ENCODE measurements at regions not wholly inside any gene's neighbourhood (a gene's known extent, or its start where the extent isn't known, plus 50 kb on each side); places are given as distances from the start of the nearest gene placed in this dataset.

DNA sequence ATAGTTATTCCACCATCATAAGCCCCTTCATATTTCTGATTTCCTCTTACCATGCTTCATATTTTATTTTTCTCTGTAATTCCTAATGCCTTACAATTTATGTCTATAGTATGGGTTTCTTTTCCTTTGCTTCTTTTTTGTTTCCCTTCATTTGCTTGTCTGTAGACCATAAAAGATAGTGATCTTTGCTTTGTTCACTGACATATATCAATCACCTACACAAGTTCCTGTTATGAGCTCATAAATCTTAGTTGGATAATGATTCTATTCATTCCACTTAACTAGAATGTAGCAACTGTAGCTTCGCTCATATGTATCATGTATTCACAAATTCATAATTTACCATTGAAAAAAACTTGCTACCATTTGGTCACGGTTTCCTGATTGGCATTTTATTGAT, 388.8 kb upstream of the ATXN7L3B start:
- DNase-seq (ENCODE audit: low spot score) (no peak), ATAC-seq (ENCODE audit: low read depth) (no peak)
- TF ChIP-seq, protein P1, sequence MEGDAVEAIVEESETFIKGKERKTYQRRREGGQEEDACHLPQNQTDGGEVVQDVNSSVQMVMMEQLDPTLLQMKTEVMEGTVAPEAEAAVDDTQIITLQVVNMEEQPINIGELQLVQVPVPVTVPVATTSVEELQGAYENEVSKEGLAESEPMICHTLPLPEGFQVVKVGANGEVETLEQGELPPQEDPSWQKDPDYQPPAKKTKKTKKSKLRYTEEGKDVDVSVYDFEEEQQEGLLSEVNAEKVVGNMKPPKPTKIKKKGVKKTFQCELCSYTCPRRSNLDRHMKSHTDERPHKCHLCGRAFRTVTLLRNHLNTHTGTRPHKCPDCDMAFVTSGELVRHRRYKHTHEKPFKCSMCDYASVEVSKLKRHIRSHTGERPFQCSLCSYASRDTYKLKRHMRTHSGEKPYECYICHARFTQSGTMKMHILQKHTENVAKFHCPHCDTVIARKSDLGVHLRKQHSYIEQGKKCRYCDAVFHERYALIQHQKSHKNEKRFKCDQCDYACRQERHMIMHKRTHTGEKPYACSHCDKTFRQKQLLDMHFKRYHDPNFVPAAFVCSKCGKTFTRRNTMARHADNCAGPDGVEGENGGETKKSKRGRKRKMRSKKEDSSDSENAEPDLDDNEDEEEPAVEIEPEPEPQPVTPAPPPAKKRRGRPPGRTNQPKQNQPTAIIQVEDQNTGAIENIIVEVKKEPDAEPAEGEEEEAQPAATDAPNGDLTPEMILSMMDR (IDR thresholded peaks at IDR 0.05; ENCODE audit: poor library complexity, severe bottlenecking) = no peak
- Histone ChIP-seq H3K27me3 (ENCODE audit: insufficient read depth, poor library complexity, severe bottlenecking) (no peaks in the 10 kb centered on the region), H3K4me3 (ENCODE audit: severe bottlenecking) (no peak overlapping the region), H3K36me3 (ENCODE audit: low read depth) (no peaks in the 10 kb centered on the region), H3K9me3 (ENCODE audit: severe bottlenecking) (no peaks in the 10 kb centered on the region), H3K27ac (ENCODE audit: poor library complexity, severe bottlenecking) (no peak overlapping the region), H3K4me1 (ENCODE audit: insufficient read depth, poor library complexity, severe bottlenecking) (no peaks in the 10 kb centered on the region)

DNA sequence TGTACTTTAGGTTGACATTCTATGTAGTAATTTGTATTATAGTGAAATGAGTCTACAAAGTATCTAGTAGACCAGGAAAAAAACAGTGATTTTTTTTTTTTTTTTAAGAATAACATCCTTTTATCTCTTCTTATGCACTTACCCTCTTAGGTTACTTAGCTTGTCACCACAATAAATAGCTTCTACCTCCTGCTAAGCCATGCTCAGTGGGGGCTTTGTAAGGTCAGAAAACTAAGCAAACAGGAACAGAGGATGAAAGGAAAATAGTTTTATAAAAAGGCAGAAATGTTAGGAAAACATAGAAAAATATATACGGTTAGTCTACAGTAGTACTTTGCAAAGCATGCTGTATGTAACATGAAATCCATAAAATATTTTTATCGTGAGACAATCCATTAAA, 385.3 kb upstream of the ATXN7L3B start:
- TF ChIP-seq, protein P1 (IDR thresholded peaks at IDR 0.05; ENCODE audit: poor library complexity, severe bottlenecking) = no peak
- DNase-seq (ENCODE audit: low spot score) (no peak), ATAC-seq (ENCODE audit: low read depth) (no peak)
- no peaks in the 10 kb centered on the region for H3K9me3 ChIP-seq (ENCODE audit: severe bottlenecking)
- no peak overlapping the region for H3K4me3 ChIP-seq (ENCODE audit: severe bottlenecking)
- H3K36me3 ChIP-seq (ENCODE audit: low read depth) = no peaks in the 10 kb centered on the region
- no peak overlapping the region for H3K27ac ChIP-seq (ENCODE audit: poor library complexity, severe bottlenecking)
- no peaks in the 10 kb centered on the region for H3K4me1 ChIP-seq (ENCODE audit: insufficient read depth, poor library complexity, severe bottlenecking)
- no peaks in the 10 kb centered on the region for H3K27me3 ChIP-seq (ENCODE audit: insufficient read depth, poor library complexity, severe bottlenecking)

DNA sequence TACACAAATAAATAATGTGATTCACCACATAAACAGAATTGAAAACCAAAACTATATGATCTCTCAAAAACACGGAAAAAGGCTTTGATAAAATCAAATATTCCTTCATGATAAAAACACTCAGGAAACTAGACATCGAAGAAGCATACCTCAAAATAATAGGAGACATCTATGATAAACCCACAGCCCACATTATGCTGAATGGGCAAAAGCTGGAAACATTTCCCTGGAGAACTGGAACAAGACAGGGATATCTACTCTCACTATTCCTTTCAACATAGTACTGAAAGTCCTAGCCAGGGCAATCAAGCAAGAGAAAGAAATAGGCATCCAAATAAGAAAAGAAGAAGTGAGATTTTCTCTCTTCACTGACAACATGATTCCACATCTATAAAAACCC, 371.5 kb upstream of the ATXN7L3B start:
- DNase-seq (ENCODE audit: low spot score) = no peak
- Histone ChIP-seq H3K4me1 (ENCODE audit: insufficient read depth, poor library complexity, severe bottlenecking) (no peaks in the 10 kb centered on the region), H3K36me3 (ENCODE audit: low read depth) (no peaks in the 10 kb centered on the region), H3K27me3 (ENCODE audit: insufficient read depth, poor library complexity, severe bottlenecking) (no peaks in the 10 kb centered on the region), H3K9me3 (ENCODE audit: severe bottlenecking) (no peaks in the 10 kb centered on the region), H3K27ac (ENCODE audit: poor library complexity, severe bottlenecking) (no peak overlapping the region), H3K4me3 (ENCODE audit: severe bottlenecking) (no peak overlapping the region)
- TF ChIP-seq, protein P1 (IDR thresholded peaks at IDR 0.05; ENCODE audit: poor library complexity, severe bottlenecking) = no peak
- no peak for ATAC-seq (ENCODE audit: low read depth)

DNA sequence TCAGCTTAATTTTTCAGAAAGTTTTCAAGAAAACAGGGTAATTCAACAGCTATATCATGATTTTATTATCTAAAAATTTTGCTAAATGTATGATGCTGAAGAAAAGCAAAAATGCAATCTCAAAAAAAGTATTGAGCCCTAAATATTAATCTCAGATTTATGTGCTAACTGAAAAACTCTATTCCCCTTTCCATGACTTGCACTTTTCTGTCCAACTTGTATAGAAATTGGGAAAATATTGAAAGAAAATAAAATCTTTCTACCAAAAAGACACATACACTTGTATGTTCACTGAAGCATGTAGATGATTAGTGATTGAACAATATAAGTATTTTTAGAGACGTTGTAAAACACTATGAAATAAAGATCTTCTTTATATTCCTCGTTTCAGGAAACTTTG, 368.0 kb upstream of the ATXN7L3B start:
- Histone ChIP-seq H3K36me3 (ENCODE audit: low read depth) (no peaks in the 10 kb centered on the region), H3K27ac (ENCODE audit: poor library complexity, severe bottlenecking) (no peak overlapping the region), H3K4me3 (ENCODE audit: severe bottlenecking) (no peak overlapping the region), H3K4me1 (ENCODE audit: insufficient read depth, poor library complexity, severe bottlenecking) (no peaks in the 10 kb centered on the region), H3K27me3 (ENCODE audit: insufficient read depth, poor library complexity, severe bottlenecking) (no peaks in the 10 kb centered on the region), H3K9me3 (ENCODE audit: severe bottlenecking) (no peaks in the 10 kb centered on the region)
- ATAC-seq (ENCODE audit: low read depth) = no peak
- TF ChIP-seq, protein P1 (IDR thresholded peaks at IDR 0.05; ENCODE audit: poor library complexity, severe bottlenecking) = no peak
- no peak for DNase-seq (ENCODE audit: low spot score)

DNA sequence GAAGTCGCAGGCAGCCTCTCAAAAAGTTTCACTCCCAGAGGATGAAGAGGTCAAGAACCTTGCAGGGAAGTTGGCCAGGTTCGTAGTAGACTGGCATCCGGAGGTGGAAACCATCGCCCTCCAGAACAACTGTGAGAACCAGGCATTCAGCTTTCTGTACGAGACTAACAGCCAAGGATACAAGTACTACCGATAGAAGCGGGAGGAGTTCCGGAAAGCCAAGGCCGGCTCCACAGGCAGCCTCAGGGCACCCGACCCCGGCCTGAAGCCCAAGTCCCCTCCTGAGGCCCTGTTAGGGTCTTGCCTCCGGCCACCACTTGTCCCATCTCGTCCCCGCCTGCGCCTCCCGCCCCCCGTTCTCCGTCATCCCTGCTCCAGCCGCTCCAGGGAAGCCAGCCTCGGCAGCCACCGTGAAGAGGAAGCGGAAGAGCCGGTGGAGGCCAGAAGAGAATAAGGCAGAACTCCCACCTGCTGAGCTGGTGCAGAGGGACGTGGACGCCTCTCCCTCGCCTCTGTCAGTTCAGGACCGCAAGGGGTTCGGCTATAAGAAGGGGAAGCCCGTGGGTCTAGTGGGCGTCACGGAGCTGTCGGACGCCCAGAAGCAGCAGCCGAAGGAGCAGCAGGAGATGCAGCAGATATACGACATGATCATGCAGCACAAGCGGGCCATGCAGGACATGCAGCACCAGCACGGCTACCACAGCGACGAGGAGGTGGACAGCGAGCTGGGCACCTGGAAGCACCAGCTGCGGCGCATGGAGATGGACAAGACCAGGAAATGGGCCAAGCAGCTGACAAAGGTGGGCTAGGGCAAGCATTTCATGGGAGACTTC, 366.8 kb upstream of the ATXN7L3B start:
- H3K27me3 ChIP-seq (ENCODE audit: insufficient read depth, poor library complexity, severe bottlenecking) = no peaks in the 10 kb centered on the region
- TF ChIP-seq, protein P1 (IDR thresholded peaks at IDR 0.05; ENCODE audit: poor library complexity, severe bottlenecking) = no peak
- DNase-seq (ENCODE audit: low spot score) (no peak), ATAC-seq (ENCODE audit: low read depth) (no peak)
- no peak overlapping the region for H3K27ac ChIP-seq (ENCODE audit: poor library complexity, severe bottlenecking)
- H3K4me3 ChIP-seq (ENCODE audit: severe bottlenecking) = no peak overlapping the region
- H3K4me1 ChIP-seq (ENCODE audit: insufficient read depth, poor library complexity, severe bottlenecking) = no peaks in the 10 kb centered on the region
- H3K9me3 ChIP-seq (ENCODE audit: severe bottlenecking) = no peaks in the 10 kb centered on the region
- H3K36me3 ChIP-seq (ENCODE audit: low read depth) = no peaks in the 10 kb centered on the region

All from RWPE2 (cell line).